K562 (cell line): ENCODE measurements at regions not wholly inside any gene's neighbourhood (a gene's known extent, or its start where the extent isn't known, plus 50 kb on each side); places are given as distances from the start of the nearest gene placed in this dataset.
A peak's percentile ranks its signal among the peaks of the same experiment; 100 is the strongest.

Experiments used
- ATAC-seq: fragments of 200-7000 bp; cut with Tn5 transposase; 3 replicates; pipeline ENCODE4 v1.9.1; 2020; ENCODE audit warnings: moderate library complexity
- BruUV-seq: library from RNA; stranded (reverse); fragments of 400-500 nt; replicated peaks from 2 replicates; lab custom pipeline; 2021; lab: Mats Ljungman, UMichigan
- CTCF ChIA-PET: fragments of 300-600 bp; formaldehyde crosslinking; extraction: SDS; loops from one replicate; lab custom pipeline; 2021; ENCODE audit warnings: low intra/inter-chr PET ratio; lab: Yijun Ruan, JAX
- POLR2A ChIA-PET: fragments of 300-600, 350-650 bp; sonication (Branson Sonifier 250); formaldehyde crosslinking; extraction: SDS; loops from one replicate; lab custom pipeline; 2021; ENCODE audit warnings: antibody characterized with exemption, inconsistent platforms; lab: Yijun Ruan, JAX
- DNase-seq, 4 experiments: peaks; one replicate each; pipeline versions ENCODE4 v3.0.0 to v3.0.0-alpha.2; 2011 to 2018; ENCODE audit warnings: low spot score in 3 of 4, mixed read lengths in 3 of 4; ENCODE audit errors: extremely low read depth in 1 of 4
- FAIRE-seq: peaks from 2 replicates; lab custom pipeline; 2011; peaks lifted over from hg19 to GRCh38; lab: Jason Lieb, UNC
- H2AFZ ChIP-seq: 2 replicates; pipeline ENCODE4 v1.6.0; 2011; ENCODE audit warnings: low read depth, low read length, control low read depth, inconsistent platforms
- H3K27ac ChIP-seq: fragments of 200-600 bp; 3 replicates; pipeline ENCODE4 v1.8.0; 2011; ENCODE audit warnings: low read depth, mild to moderate bottlenecking, control low read depth, inconsistent platforms, low read length, moderate library complexity, mixed read lengths; ENCODE audit errors: extremely low read depth
- H3K27me3 ChIP-seq, 2 experiments: fragments of 300-600 bp in 1 of 2; 2 replicates in 1 of 2; 3 replicates in 1 of 2; pipeline versions ENCODE4 v1.6.0 to v1.8.0; 2011; ENCODE audit warnings: inconsistent platforms in 2 of 2, low read length in 2 of 2, mild to moderate bottlenecking in 1 of 2, mixed read lengths in 1 of 2, moderate library complexity in 1 of 2; ENCODE audit not compliant: control insufficient read depth in 2 of 2, insufficient read depth in 2 of 2
- H3K36me3 ChIP-seq: fragments of 300-600 bp; 3 replicates; pipeline ENCODE4 v1.8.0; 2011; ENCODE audit warnings: mild to moderate bottlenecking, low read length, inconsistent platforms; ENCODE audit not compliant: control insufficient read depth, insufficient read depth
- H3K4me1 ChIP-seq, 2 experiments: fragments of 200-600 bp in 1 of 2; replicated peaks in 1 of 2; 2 replicates in 1 of 2; 3 replicates in 1 of 2; pipeline versions ENCODE4 v1.5.1 to v1.8.0; 2011; ENCODE audit warnings: inconsistent platforms in 2 of 2, low read length in 2 of 2, mild to moderate bottlenecking in 1 of 2, mixed read lengths in 1 of 2, moderate library complexity in 1 of 2; ENCODE audit not compliant: control insufficient read depth in 2 of 2, insufficient read depth in 2 of 2
- H3K4me2 ChIP-seq: 2 replicates; pipeline ENCODE4 v1.6.1; 2011; ENCODE audit warnings: low read length, control low read depth, inconsistent platforms, mixed read lengths; ENCODE audit not compliant: insufficient read depth
- H3K4me3 ChIP-seq: fragments of 200-600 bp; sonication (generic), shearing (Covaris generic); 2 replicates; pipeline ENCODE4 v1.5.1; 2016; ENCODE audit warnings: control low read depth, inconsistent platforms
- H3K79me2 ChIP-seq: fragments of 200-600 bp; 3 replicates; pipeline ENCODE4 v1.8.0; 2011; ENCODE audit warnings: low read length, inconsistent platforms; ENCODE audit not compliant: control insufficient read depth, insufficient read depth
- H3K9ac ChIP-seq, 2 experiments: 2 replicates each; pipeline versions ENCODE4 v1.6.0 to v1.6.1; 2011; ENCODE audit warnings: low read depth in 2 of 2, low read length in 2 of 2, control low read depth in 1 of 2, inconsistent platforms in 1 of 2, mild to moderate bottlenecking in 1 of 2, mixed read lengths in 1 of 2; ENCODE audit not compliant: insufficient read depth in 1 of 2
- H3K9me1 ChIP-seq: one replicate; pipeline ENCODE4 v1.6.0; 2011; ENCODE audit warnings: inconsistent platforms, mild to moderate bottlenecking, low read length, moderate library complexity; ENCODE audit not compliant: control insufficient read depth, insufficient read depth
- H3K9me3 ChIP-seq: replicated peaks from 2 replicates; pipeline ENCODE4 v1.5.1; 2011; ENCODE audit warnings: low read depth, low read length, inconsistent platforms; ENCODE audit not compliant: control insufficient read depth, insufficient read depth
- H4K20me1 ChIP-seq: replicated peaks from 2 replicates; pipeline ENCODE4 v1.6.1; 2011; ENCODE audit warnings: low read length, inconsistent platforms, mixed read lengths; ENCODE audit not compliant: control insufficient read depth, insufficient read depth
- BDP1 ChIP-seq: IDR thresholded peaks from 3 replicates; pipeline ENCODE4 v1.6.1; 2011; ENCODE audit not compliant: insufficient read length, insufficient read depth
- NCOA6 ChIP-seq: fragments of 450-650 bp; IDR thresholded peaks from 2 replicates; pipeline ENCODE4 v1.6.1; 2017; ENCODE audit warnings: mild to moderate bottlenecking
- RFX1 ChIP-seq: fragments of 450-650 bp; IDR thresholded peaks from 2 replicates; pipeline ENCODE4 v1.6.1; 2016; ENCODE audit warnings: mild to moderate bottlenecking, moderate library complexity
- ZNF707 ChIP-seq: fragments of 250-450 bp; sonication (Bioruptor Pico); conservative IDR thresholded peaks from 2 replicates; pipeline ENCODE4 v1.8.0; 2022; ENCODE audit warnings: inconsistent platforms, mild to moderate bottlenecking, moderate library complexity
- WGBS: fragments of 100-300 bp; shearing (Covaris generic); methylation state at CpG from one replicate; pipeline ENCODE4 v1.1.6; 2016; ENCODE audit warnings: low coverage, mixed read lengths; ENCODE audit not compliant: insufficient coverage; ENCODE audit errors: missing lambda C conversion rate; 5-methylcytosine and 5-hydroxymethylcytosine counted together
- in situ Hi-C: fragments of 300-500 bp; cut with MboI; formaldehyde crosslinking; loops from 4 replicates; pipeline ENCODE4 v1.15.0; 2018; ENCODE audit warnings: inconsistent platforms, mixed read lengths
- intact Hi-C: fragments of 100-400 bp; cut with micrococcal nuclease; formaldehyde crosslinking; loops from 2 replicates; pipeline ENCODE4 v1.14.2; 2022
- TF ChIP-seq, protein P1 (sequence below): fragments of 250-450 bp; sonication (Bioruptor Pico); IDR thresholded peaks from 2 replicates; pipeline ENCODE4 v1.4.0; 2020; ENCODE audit warnings: borderline replicate concordance
- TF ChIP-seq, protein P2 (sequence below): fragments of 200-400 bp; formaldehyde crosslinking; IDR thresholded peaks from 2 replicates; pipeline ENCODE4 v1.6.1; 2017; ENCODE audit warnings: mild to moderate bottlenecking, low read depth, low read length, moderate library complexity

DNA sequence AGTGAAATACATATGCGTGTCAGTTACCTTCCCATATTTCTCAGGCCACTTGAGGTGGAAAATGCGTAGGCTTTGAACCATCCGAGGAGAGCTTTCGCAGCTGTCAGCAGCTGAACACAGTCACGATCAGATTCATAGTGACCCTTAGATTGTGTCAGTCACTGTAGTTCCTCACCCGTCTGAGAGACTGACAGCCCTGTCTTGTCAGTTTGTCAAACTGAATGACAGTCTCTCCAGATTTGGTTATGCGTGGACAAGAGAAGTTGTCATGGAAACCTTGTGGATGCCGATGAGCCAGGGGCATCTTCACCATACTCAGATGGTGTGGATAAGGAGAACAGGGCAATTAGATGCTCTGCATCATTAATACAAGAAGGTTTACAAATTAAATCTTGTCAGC, 546.3 kb downstream of the TYW1 start:
- peaks cover 5 to 6% of the 10 kb centered on the region in 2 experiments; a peak in 3 of 5 replicates for H3K27me3 ChIP-seq
- H3K9ac ChIP-seq = no peak overlapping the region
- no peak overlapping the region for H3K4me2 ChIP-seq
- no peaks in the 10 kb centered on the region for H3K4me1 ChIP-seq
- FAIRE-seq = no peak
- H3K79me2 ChIP-seq = no peaks in the 10 kb centered on the region
- in situ Hi-C loops = no loop called here
- H2AFZ ChIP-seq = no peak overlapping the region
- no peak overlapping the region for H3K4me3 ChIP-seq
- no peak for ATAC-seq
- WGBS = under 1% methylated on average over 8 of the region's 8 CpGs
- no peaks in the 10 kb centered on the region for H3K36me3 ChIP-seq
- no peak overlapping the region for H3K27ac ChIP-seq
- POLR2A ChIA-PET = interaction anchor here (0.5 kb wide), 1 partner anchor 24 kb away, joined by 3 read pairs; no protein-coding TSS in a partner anchor
- no peaks in the 10 kb centered on the region for H3K9me3 ChIP-seq
- no peaks in the 10 kb centered on the region for H3K9me1 ChIP-seq
- no peak for DNase-seq
- BruUV-seq = no TSS peak
- no peak for TF ChIP-seq ZNF707 (CRISPR knock-in tag)
- peak; percentile 27; the same call in 1 of the 2 replicates for TF ChIP-seq RFX1
- TF ChIP-seq, protein P1, sequence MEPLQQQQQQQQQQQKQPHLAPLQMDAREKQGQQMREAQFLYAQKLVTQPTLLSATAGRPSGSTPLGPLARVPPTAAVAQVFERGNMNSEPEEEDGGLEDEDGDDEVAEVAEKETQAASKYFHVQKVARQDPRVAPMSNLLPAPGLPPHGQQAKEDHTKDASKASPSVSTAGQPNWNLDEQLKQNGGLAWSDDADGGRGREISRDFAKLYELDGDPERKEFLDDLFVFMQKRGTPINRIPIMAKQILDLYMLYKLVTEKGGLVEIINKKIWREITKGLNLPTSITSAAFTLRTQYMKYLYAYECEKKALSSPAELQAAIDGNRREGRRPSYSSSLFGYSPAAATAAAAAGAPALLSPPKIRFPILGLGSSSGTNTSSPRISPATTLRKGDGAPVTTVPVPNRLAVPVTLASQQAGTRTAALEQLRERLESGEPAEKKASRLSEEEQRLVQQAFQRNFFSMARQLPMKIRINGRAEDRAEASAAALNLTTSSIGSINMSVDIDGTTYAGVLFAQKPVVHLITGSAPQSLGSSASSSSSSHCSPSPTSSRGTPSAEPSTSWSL (CRISPR knock-in tag) = no peak
- no peak for TF ChIP-seq NCOA6
- no peak for TF ChIP-seq BDP1
- TF ChIP-seq, protein P2, sequence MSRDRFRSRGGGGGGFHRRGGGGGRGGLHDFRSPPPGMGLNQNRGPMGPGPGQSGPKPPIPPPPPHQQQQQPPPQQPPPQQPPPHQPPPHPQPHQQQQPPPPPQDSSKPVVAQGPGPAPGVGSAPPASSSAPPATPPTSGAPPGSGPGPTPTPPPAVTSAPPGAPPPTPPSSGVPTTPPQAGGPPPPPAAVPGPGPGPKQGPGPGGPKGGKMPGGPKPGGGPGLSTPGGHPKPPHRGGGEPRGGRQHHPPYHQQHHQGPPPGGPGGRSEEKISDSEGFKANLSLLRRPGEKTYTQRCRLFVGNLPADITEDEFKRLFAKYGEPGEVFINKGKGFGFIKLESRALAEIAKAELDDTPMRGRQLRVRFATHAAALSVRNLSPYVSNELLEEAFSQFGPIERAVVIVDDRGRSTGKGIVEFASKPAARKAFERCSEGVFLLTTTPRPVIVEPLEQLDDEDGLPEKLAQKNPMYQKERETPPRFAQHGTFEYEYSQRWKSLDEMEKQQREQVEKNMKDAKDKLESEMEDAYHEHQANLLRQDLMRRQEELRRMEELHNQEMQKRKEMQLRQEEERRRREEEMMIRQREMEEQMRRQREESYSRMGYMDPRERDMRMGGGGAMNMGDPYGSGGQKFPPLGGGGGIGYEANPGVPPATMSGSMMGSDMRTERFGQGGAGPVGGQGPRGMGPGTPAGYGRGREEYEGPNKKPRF = no peak
- CTCF ChIA-PET = no interaction called here
- no peaks in the 10 kb centered on the region for H4K20me1 ChIP-seq
- intact Hi-C loops = no loop called here
